Vagina (tissue), 2 donors: ENCODE measurements at regions not wholly inside any gene's neighbourhood (a gene's known extent, or its start where the extent isn't known, plus 50 kb on each side); places are given as distances from the start of the nearest gene placed in this dataset.
"Not testable (repeated sequence)": the region's sequence is repeated elsewhere in the genome, so short reads cannot be mapped to it uniquely, and the experiment has no call there.

Experiments
- DNase-seq, 2 donors: peaks; one replicate each; pipeline ENCODE4 v3.0.0-alpha.2; 2017; ENCODE audit errors: extremely low spot score in 2 of 2
- H3K27ac ChIP-seq: fragments of 200-600 bp; sonication (generic); one replicate; pipeline ENCODE4 v1.5.1; 2019
- H3K27me3 ChIP-seq: fragments of 200-600 bp; sonication (generic); one replicate; pipeline ENCODE4 v1.5.1; 2019
- H3K36me3 ChIP-seq, 2 donors: fragments of 200-600 bp; sonication (generic); one replicate each; pipeline ENCODE4 v1.5.1; 2017 to 2019
- H3K4me1 ChIP-seq: fragments of 200-600 bp; sonication (generic); one replicate; pipeline ENCODE4 v1.5.1; 2019
- H3K4me3 ChIP-seq, 2 donors: fragments of 200-600 bp; sonication (generic); 1 replicate in 1 of 2; 2 replicates in 1 of 2; pipeline ENCODE4 v1.5.1; 2016 to 2019
- H3K9me3 ChIP-seq: fragments of 200-600 bp; sonication (generic); one replicate; pipeline ENCODE4 v1.5.1; 2019
- CTCF ChIP-seq, 3 experiments: fragments of 450-650 bp in 2 of 3; fragments of 200-600 bp in 1 of 3; sonication (generic) in 1 of 3; IDR thresholded peaks; one replicate each; pipeline ENCODE4 v1.5.1; 2017 to 2019; ENCODE audit warnings: antibody characterized with exemption in 3 of 3, mild to moderate bottlenecking in 2 of 3, moderate library complexity in 2 of 3
- POLR2A ChIP-seq, 2 donors: fragments of 450-650 bp; IDR thresholded peaks; one replicate each; pipeline ENCODE4 v1.6.1; 2017; ENCODE audit warnings: antibody characterized with exemption in 2 of 2, mild to moderate bottlenecking in 2 of 2, moderate library complexity in 2 of 2
- POLR2AphosphoS5 ChIP-seq, 2 donors: sonication (generic); formaldehyde crosslinking; IDR thresholded peaks; one replicate each; pipeline ENCODE4 v1.9.0; 2017; ENCODE audit warnings: antibody characterized with exemption in 2 of 2, mild to moderate bottlenecking in 2 of 2, low read depth in 1 of 2; ENCODE audit not compliant: insufficient read depth in 1 of 2
- intact Hi-C: fragments of 100-400 bp; cut with DNase I; formaldehyde crosslinking; loops from one replicate; pipeline ENCODE4 v1.15.1; 2023

DNA sequence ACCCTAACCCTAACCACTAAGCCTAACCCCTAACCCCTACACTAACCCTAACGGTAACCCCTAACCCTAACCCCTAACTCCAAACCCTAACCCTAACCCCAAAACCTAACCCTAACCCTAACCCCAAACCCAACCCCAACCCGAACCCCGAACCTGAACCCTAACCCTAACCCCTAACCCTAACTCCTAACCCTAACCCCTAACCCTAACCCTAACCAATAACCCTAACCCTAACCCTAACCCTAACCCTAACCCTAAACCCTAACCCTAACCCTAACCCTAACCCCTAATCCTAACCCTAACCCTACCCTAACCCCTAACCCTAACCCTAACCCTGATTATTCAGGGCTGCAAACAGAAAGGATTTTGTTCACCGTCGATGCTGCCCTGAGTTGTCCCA lies 144.6 kb upstream of the DUSP22 start:
- not testable (repeated sequence) for DNase-seq

DNA sequence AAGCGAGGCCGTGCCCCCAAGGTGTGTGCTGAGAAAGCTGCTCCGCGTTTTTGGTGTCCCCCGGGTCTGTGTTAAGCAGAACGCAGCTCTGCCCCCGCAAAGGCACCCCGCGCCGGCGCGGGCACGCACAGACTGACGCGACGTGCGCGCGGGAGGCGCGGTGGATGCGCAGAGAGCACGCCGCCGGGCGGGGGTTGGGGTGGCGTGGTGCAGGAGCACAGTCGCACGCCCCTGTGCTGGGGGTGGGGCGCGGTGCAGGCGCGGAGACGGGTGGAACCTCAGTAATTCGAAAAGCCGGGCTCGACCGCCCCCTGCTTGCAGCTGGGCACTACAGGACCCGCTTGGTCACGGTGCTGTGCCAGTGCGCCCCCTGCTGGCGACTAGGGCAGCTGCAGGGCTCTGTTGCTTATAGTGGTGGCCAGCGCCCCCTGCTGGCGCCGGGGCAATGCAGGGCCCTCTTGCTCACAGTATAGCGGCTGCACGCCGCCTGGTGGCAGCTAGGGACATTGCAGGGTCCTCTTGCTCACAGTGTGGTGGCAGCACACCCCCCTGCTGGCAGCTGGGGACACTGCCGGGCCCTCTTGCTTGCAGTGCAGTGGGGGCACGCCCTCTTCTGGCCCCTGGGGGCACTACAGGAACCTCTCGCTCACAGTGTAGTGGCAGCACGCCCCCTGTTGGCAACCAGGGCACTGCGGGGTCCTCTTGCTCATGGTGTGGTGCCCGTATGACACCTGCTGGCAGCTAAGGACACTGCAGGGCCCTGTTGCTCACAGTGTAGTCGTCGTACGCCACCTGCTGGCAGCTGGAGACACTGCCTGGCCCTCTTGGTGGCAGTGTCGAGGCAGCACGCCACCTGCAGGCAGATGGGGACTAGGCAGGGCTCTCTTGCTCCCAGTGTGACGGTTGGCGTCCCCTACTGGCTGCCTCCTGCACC lies 144.0 kb upstream of the DUSP22 start:
- intact Hi-C loops, H3K4me1 ChIP-seq, H3K4me3 ChIP-seq, H3K9me3 ChIP-seq, H3K27ac ChIP-seq, DNase-seq, H3K36me3 ChIP-seq, H3K27me3 ChIP-seq: not testable (repeated sequence)

More for the DNA sequence above, 144.6 kb upstream of the DUSP22 start:
- H3K36me3 ChIP-seq, H3K4me3 ChIP-seq, intact Hi-C loops, H3K27me3 ChIP-seq, H3K9me3 ChIP-seq, H3K4me1 ChIP-seq, H3K27ac ChIP-seq: not testable (repeated sequence)

DNA sequence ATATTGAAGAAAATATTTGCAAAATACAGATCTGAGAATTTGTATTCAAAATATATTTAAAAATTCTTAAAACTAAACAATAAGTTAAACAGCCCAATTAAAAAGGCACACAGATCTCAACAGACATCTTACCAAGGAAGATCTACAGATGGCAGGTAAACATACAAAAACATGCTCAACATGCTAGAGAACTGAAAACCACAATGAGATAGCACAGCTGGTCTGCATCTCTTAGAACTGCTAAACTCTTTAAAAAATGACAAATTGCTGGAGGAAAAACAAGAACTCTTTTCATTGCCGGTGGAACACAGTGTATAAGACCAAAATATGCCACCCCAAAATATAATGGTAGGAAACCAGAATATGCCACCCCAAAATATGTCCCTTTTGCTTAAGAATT lies 142.1 kb upstream of the DUSP22 start:
- not testable (repeated sequence) for H3K27ac ChIP-seq

GRCh38 chr6:152436-152835 lies 139.9 kb upstream of the DUSP22 start:
- H3K9me3 ChIP-seq, H3K27me3 ChIP-seq, DNase-seq, H3K27ac ChIP-seq, H3K4me1 ChIP-seq, H3K4me3 ChIP-seq, H3K36me3 ChIP-seq, intact Hi-C loops: not testable (repeated sequence)

More for the DNA sequence above, 142.1 kb upstream of the DUSP22 start:
- intact Hi-C loops, H3K4me3 ChIP-seq, H3K9me3 ChIP-seq, H3K27me3 ChIP-seq, DNase-seq, H3K4me1 ChIP-seq, H3K36me3 ChIP-seq: not testable (repeated sequence)

- H3K27ac ChIP-seq, DNase-seq, H3K27me3 ChIP-seq, H3K4me1 ChIP-seq, H3K9me3 ChIP-seq, H3K36me3 ChIP-seq, intact Hi-C loops, H3K4me3 ChIP-seq: not testable (repeated sequence)
Observed at GRCh38 chr6:153026-153425, 139.3 kb upstream of the DUSP22 start.

- intact Hi-C loops, DNase-seq: not testable (repeated sequence)
Observed at GRCh38 chr6:153867-154266, 138.4 kb upstream of the DUSP22 start.

GRCh38 chr6:154321-155092 lies 137.8 kb upstream of the DUSP22 start:
- H3K4me1 ChIP-seq, H3K27me3 ChIP-seq: not testable (repeated sequence)

More at GRCh38 chr6:153867-154266, 138.4 kb upstream of the DUSP22 start:
- H3K36me3 ChIP-seq, H3K27me3 ChIP-seq, H3K4me3 ChIP-seq, H3K4me1 ChIP-seq, H3K9me3 ChIP-seq, H3K27ac ChIP-seq: not testable (repeated sequence)

DNA sequence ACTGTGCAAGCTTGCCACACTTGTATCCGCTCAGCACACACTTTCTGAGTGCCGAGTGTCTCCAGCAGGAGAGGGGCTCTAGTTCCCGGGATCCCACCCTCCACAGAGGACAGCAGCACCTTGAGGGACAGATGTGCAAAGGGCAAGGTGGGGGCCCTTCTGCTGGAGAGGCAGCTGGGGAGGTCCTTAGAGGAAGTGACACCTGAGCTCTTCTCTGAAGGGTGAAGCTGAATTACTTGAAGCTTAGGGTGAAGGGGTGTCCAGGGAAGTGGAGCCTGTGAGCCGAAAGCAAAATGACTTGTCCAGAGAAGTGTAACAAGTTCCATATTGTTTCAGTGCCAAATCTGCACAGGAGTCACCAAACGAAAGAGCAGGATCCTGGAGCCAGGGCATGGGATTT lies 136.3 kb upstream of the DUSP22 start:
- no peak for TF ChIP-seq CTCF (IDR thresholded peaks at IDR 0.05)
- no peak for TF ChIP-seq POLR2A (IDR thresholded peaks at IDR 0.05)
- TF ChIP-seq POLR2AphosphoS5 (IDR thresholded peaks at IDR 0.05; ENCODE audit: insufficient read depth in 1 of 2, low read depth in 1 of 2), result no peak
- Histone ChIP-seq H3K4me3 (no peak overlapping the region), H3K9me3 (no peaks in the 10 kb centered on the region), H3K27me3 (no peaks in the 10 kb centered on the region), H3K27ac (no peak overlapping the region), H3K36me3 (no peaks in the 10 kb centered on the region), H3K4me1 (no peaks in the 10 kb centered on the region)
- no peak for DNase-seq
- intact Hi-C loops, result no loop called here

More at GRCh38 chr6:154321-155092, 137.8 kb upstream of the DUSP22 start:
- H3K27ac ChIP-seq, H3K4me3 ChIP-seq, H3K36me3 ChIP-seq, H3K9me3 ChIP-seq, DNase-seq, intact Hi-C loops: not testable (repeated sequence)

- intact Hi-C loops, result not testable (repeated sequence)
Observed at GRCh38 chr6:156441-157140, 135.7 kb upstream of the DUSP22 start.

DNA sequence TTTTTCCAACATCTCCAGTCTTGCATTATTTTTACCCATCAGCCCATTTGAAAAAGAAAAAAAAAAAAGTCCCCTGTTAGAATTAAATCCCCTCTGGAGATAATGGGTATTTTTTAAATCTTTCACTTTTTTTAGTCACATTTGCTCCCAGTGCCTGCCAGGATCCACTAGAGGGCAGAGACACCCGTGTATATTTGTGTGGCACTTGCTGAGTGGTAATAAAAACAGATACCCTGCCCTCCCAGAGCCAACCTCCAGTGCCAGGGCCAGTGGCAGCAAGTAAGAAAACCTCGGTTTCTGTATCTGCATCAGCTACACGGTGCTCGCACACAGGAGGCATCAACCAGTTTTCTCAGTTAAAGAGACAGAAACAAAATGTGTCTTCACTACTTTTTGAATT lies 135.1 kb upstream of the DUSP22 start:
- H3K4me3 ChIP-seq, H3K9me3 ChIP-seq, H3K36me3 ChIP-seq, H3K27me3 ChIP-seq, H3K27ac ChIP-seq, H3K4me1 ChIP-seq, intact Hi-C loops, DNase-seq: not testable (repeated sequence)

More at GRCh38 chr6:156441-157140, 135.7 kb upstream of the DUSP22 start:
- not testable (repeated sequence) for H3K4me1 ChIP-seq, H3K36me3 ChIP-seq, H3K9me3 ChIP-seq, H3K4me3 ChIP-seq, H3K27ac ChIP-seq, DNase-seq, H3K27me3 ChIP-seq

GRCh38 chr6:161657-162056 lies 130.6 kb upstream of the DUSP22 start:
- H3K36me3 ChIP-seq, intact Hi-C loops, H3K4me1 ChIP-seq, DNase-seq, H3K9me3 ChIP-seq, H3K27me3 ChIP-seq, H3K27ac ChIP-seq, H3K4me3 ChIP-seq: not testable (repeated sequence)
